B cell (primary cell): ENCODE measurements at regions not wholly inside any gene's neighbourhood (a gene's known extent, or its start where the extent isn't known, plus 50 kb on each side); places are given as distances from the start of the nearest gene placed in this dataset.

Experiments used
- ATAC-seq: fragments of 200-7000 bp; cut with Tn5 transposase; one replicate; pipeline ENCODE4 v1.10.0; 2021; ENCODE audit warnings: low read depth, mild to moderate bottlenecking, moderate number of reproducible peaks, moderate library complexity
- CTCF ChIA-PET: fragments of 350-600 bp; sonication (Branson Sonifier 250); formaldehyde crosslinking; loops from one replicate; lab custom pipeline; 2021; ENCODE audit warnings: antibody characterized with exemption, inconsistent platforms; lab: Charles Lee
- POLR2A ChIA-PET: fragments of 350-600 bp; sonication (Branson Sonifier 250); formaldehyde crosslinking; loops from one replicate; lab custom pipeline; 2021; ENCODE audit warnings: antibody characterized with exemption; lab: Charles Lee
- DNase-seq: peaks from one replicate; pipeline ENCODE4 v3.0.0; 2013
- H2AFZ ChIP-seq: 2 replicates; pipeline ENCODE4 v1.6.1; 2012; ENCODE audit warnings: mild to moderate bottlenecking, low read depth, low read length; ENCODE audit not compliant: insufficient read depth, poor library complexity, severe bottlenecking
- H3K27ac ChIP-seq, 2 donors: 1 replicate in 1 of 2; 2 replicates in 1 of 2; pipeline ENCODE4 v1.5.1; 2012 to 2013; ENCODE audit warnings: low read length in 2 of 2, mild to moderate bottlenecking in 2 of 2, moderate library complexity in 1 of 2
- H3K27me3 ChIP-seq, 4 experiments: fragments of 200-600 bp in 1 of 4; sonication (generic) in 1 of 4; replicated peaks in 1 of 4; 1 replicate in 2 of 4; 2 replicates in 2 of 4; pipeline versions ENCODE4 v1.6.1 to v1.7.0; 2013 to 2016; ENCODE audit warnings: low read length in 3 of 4, mild to moderate bottlenecking in 2 of 4, mixed read lengths in 1 of 4, moderate library complexity in 1 of 4; ENCODE audit not compliant: insufficient read depth in 4 of 4, control insufficient read depth in 3 of 4; ENCODE audit errors: control extremely low read depth in 1 of 4
- H3K36me3 ChIP-seq, 2 experiments: replicated peaks in 1 of 2; 1 replicate in 1 of 2; 2 replicates in 1 of 2; pipeline versions ENCODE4 v1.6.1 to v1.7.1; 2013; ENCODE audit warnings: low read length in 1 of 2; ENCODE audit not compliant: insufficient read depth in 2 of 2, control insufficient read depth in 1 of 2; ENCODE audit errors: control extremely low read depth in 1 of 2, extremely low read depth in 1 of 2
- H3K4me1 ChIP-seq, 2 donors: fragments of 200-600 bp in 1 of 2; sonication (generic) in 1 of 2; 1 replicate in 1 of 2; 2 replicates in 1 of 2; pipeline versions ENCODE4 v1.5.1 to v1.6.1; 2013 to 2017; ENCODE audit warnings: low read length in 2 of 2; ENCODE audit not compliant: control insufficient read depth in 2 of 2, insufficient read depth in 2 of 2
- H3K4me2 ChIP-seq: replicated peaks from 2 replicates; pipeline ENCODE3; 2012; ENCODE audit warnings: mild to moderate bottlenecking, low read depth, low read length; ENCODE audit not compliant: poor library complexity, severe bottlenecking
- H3K4me3 ChIP-seq, 5 experiments: fragments of 200-600 bp in 1 of 5; sonication (generic) in 1 of 5; 1 replicate in 3 of 5; 2 replicates in 2 of 5; pipeline versions ENCODE4 v1.5.1 to v1.7.0; 2011 to 2016; ENCODE audit warnings: low read length in 4 of 5, mild to moderate bottlenecking in 4 of 5, low read depth in 2 of 5, control low read depth in 1 of 5, moderate library complexity in 1 of 5; ENCODE audit not compliant: insufficient read depth in 1 of 5; ENCODE audit errors: control extremely low read depth in 1 of 5, extremely low read depth in 1 of 5
- H3K79me2 ChIP-seq: fragments of 200-600 bp; sonication (generic); one replicate; pipeline ENCODE4 v1.6.0; 2016; ENCODE audit warnings: low read length; ENCODE audit not compliant: control insufficient read depth, insufficient read depth
- H3K9ac ChIP-seq: fragments of 200-600 bp; sonication (generic); 2 replicates; pipeline ENCODE4 v1.6.1; 2017; ENCODE audit warnings: mild to moderate bottlenecking, low read length, moderate library complexity
- H3K9me3 ChIP-seq, 3 donors: one replicate each; pipeline versions ENCODE4 v1.6.1 to v1.7.1; 2013; ENCODE audit warnings: low read length in 2 of 3; ENCODE audit not compliant: control insufficient read depth in 2 of 3, insufficient read depth in 1 of 3; ENCODE audit errors: control extremely low read depth in 1 of 3
- H4K20me1 ChIP-seq: 2 replicates; pipeline ENCODE4 v1.6.0; 2012; ENCODE audit warnings: mild to moderate bottlenecking, low read length; ENCODE audit not compliant: insufficient read depth, control insufficient read depth, poor library complexity, severe bottlenecking
- H3K27ac Mint-ChIP-seq: one replicate; pipeline ENCODE4 v1.8.0; 2021; ENCODE audit warnings: mixed read lengths
- H3K27me3 Mint-ChIP-seq: one replicate; pipeline ENCODE4 v1.8.0; 2021; ENCODE audit warnings: mixed read lengths
- H3K4me1 Mint-ChIP-seq: one replicate; pipeline ENCODE4 v1.8.0; 2021; ENCODE audit warnings: mixed read lengths
- H3K4me3 Mint-ChIP-seq: one replicate; pipeline ENCODE4 v1.8.0; 2021; ENCODE audit warnings: mixed read lengths
- H3K9me3 Mint-ChIP-seq: one replicate; pipeline ENCODE4 v1.8.0; 2022; ENCODE audit warnings: mixed read lengths; ENCODE audit not compliant: insufficient read depth
- CTCF ChIP-seq: fragments of 200-600 bp; IDR thresholded peaks from one replicate; pipeline ENCODE4 v1.8.0; 2022; ENCODE audit warnings: antibody characterized with exemption, mild to moderate bottlenecking
- EZH2 ChIP-seq: IDR thresholded peaks from 2 replicates; pipeline ENCODE4 v1.6.1; 2012; ENCODE audit warnings: borderline replicate concordance, low read depth, mild to moderate bottlenecking, moderate library complexity, low read length; ENCODE audit not compliant: insufficient read depth, poor library complexity, severe bottlenecking
- WGBS: methylation state at CpG from one replicate; pipeline ENCODE4 v1.1.5; 2013; ENCODE audit warnings: missing lambda C conversion rate; ENCODE audit not compliant: insufficient coverage; 5-methylcytosine and 5-hydroxymethylcytosine counted together
- intact Hi-C: fragments of 100-400 bp; cut with micrococcal nuclease; formaldehyde crosslinking; loops from one replicate; pipeline ENCODE4 v1.10.0; 2022

DNA sequence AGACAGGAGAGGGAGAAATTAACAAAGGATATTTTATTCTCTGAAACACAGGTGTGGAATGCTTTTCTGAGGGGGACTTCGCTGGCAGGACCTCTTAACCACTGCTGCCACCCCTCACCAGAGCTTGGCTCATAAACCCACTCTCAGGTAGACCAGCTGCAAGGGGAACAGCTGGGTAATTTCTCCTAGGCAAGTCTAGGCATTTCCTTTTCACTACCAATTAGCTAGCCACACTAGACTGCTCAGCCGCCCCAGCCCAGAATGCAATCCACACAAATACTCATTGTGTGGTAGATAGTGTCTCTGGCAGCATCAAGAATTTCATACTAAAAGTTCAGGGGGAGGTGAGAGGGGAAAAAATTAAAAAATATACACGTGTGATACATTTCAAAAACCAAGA, 267.6 kb upstream of the ID4 start:
- Histone ChIP-seq H3K9me3 (no peaks in the 10 kb centered on the region), H3K4me1 (no peaks in the 10 kb centered on the region), H3K27me3 (no peaks in the 10 kb centered on the region), H2AFZ (no peak overlapping the region), H3K9ac (no peak overlapping the region), H3K36me3 (no peaks in the 10 kb centered on the region), H3K79me2 (no peaks in the 10 kb centered on the region), H3K27ac (no peak overlapping the region), H3K4me3 (no peak overlapping the region), H4K20me1 (no peaks in the 10 kb centered on the region), H3K4me2 (no peak overlapping the region)
- Mint-ChIP-seq H3K9me3 (peaks cover 3% of the 10 kb centered on the region), H3K27ac (no peak overlapping the region), H3K4me3 (no peak overlapping the region), H3K4me1 (no peaks in the 10 kb centered on the region), H3K27me3 (no peaks in the 10 kb centered on the region)
- CTCF ChIA-PET, result no interaction called here
- POLR2A ChIA-PET, result no interaction called here
- no peak for ATAC-seq
- DNase-seq, result no peak
- TF ChIP-seq CTCF, result no peak
- TF ChIP-seq EZH2, result no peak
- intact Hi-C loops, result no loop called here
- 33% methylated on average over 1 of the region's 3 CpGs for WGBS

- Histone ChIP-seq H3K36me3 (no peaks in the 10 kb centered on the region), H3K27ac (no peak overlapping the region), H4K20me1 (no peaks in the 10 kb centered on the region), H3K27me3 (no peaks in the 10 kb centered on the region), H3K4me2 (no peak overlapping the region), H3K4me1 (no peaks in the 10 kb centered on the region), H3K9me3 (no peaks in the 10 kb centered on the region), H2AFZ (no peak overlapping the region), H3K4me3 (no peak overlapping the region), H3K9ac (no peak overlapping the region), H3K79me2 (no peaks in the 10 kb centered on the region)
- ATAC-seq (no peak), DNase-seq (no peak)
- TF ChIP-seq CTCF, result no peak
- no peak for TF ChIP-seq EZH2
- 77% methylated on average over 3 of the region's 3 CpGs for WGBS
- CTCF ChIA-PET, result no interaction called here
- Mint-ChIP-seq H3K4me1 (no peaks in the 10 kb centered on the region), H3K27me3 (no peaks in the 10 kb centered on the region), H3K27ac (no peak overlapping the region), H3K4me3 (no peak overlapping the region), H3K9me3 (peaks cover 3% of the 10 kb centered on the region)
- intact Hi-C loops, result no loop called here
- POLR2A ChIA-PET, result no interaction called here
Measured at GRCh38 chr6:19571176-19571575, 266.0 kb upstream of the ID4 start.
